ENCODE measurements at regions not wholly inside any gene's neighbourhood (a gene's known extent, or its start where the extent isn't known, plus 50 kb on each side); places are given as distances from the start of the nearest gene placed in this dataset.

GRCh38 chr3:103660810-103661209, 1226.0 kb downstream of the ZPLD1 start:
- no peak for DNase-seq (ENCODE audit: low spot score)
- no peak for TF ChIP-seq CTCF (IDR thresholded peaks at IDR 0.05; ENCODE audit: extremely low read depth, missing control alignments)

GRCh38 chr3:103662591-103662990, 1227.8 kb downstream of the ZPLD1 start:
- DNase-seq (ENCODE audit: low spot score) = no peak
- TF ChIP-seq CTCF (IDR thresholded peaks at IDR 0.05; ENCODE audit: extremely low read depth, missing control alignments) = no peak

GRCh38 chr3:103672346-103672745, 1237.5 kb downstream of the ZPLD1 start:
- no peak for DNase-seq (ENCODE audit: low spot score)
- no peak for TF ChIP-seq CTCF (IDR thresholded peaks at IDR 0.05; ENCODE audit: extremely low read depth, missing control alignments)

- no peak for DNase-seq (ENCODE audit: low spot score)
- TF ChIP-seq CTCF (IDR thresholded peaks at IDR 0.05; ENCODE audit: extremely low read depth, missing control alignments) = no peak
These were observed 1250.1 kb downstream of the ZPLD1 start for GRCh38 chr3:103684904-103685303.

GRCh38 chr3:103685939-103686338, 1251.1 kb downstream of the ZPLD1 start:
- DNase-seq (ENCODE audit: low spot score) = no peak
- no peak for TF ChIP-seq CTCF (IDR thresholded peaks at IDR 0.05; ENCODE audit: extremely low read depth, missing control alignments)

GRCh38 chr3:103690536-103690935, 1255.7 kb downstream of the ZPLD1 start:
- TF ChIP-seq CTCF (IDR thresholded peaks at IDR 0.05; ENCODE audit: extremely low read depth, missing control alignments) = no peak
- no peak for DNase-seq (ENCODE audit: low spot score)

GRCh38 chr3:103693831-103694230, 1259.0 kb downstream of the ZPLD1 start:
- no peak for DNase-seq (ENCODE audit: low spot score)
- TF ChIP-seq CTCF (IDR thresholded peaks at IDR 0.05; ENCODE audit: extremely low read depth, missing control alignments) = no peak

Data from GM20000 (cell line).